Frontal cortex (tissue), 3 donors: ENCODE measurements at regions not wholly inside any gene's neighbourhood (a gene's known extent, or its start where the extent isn't known, plus 50 kb on each side); places are given as distances from the start of the nearest gene placed in this dataset.

Experiments
- DNase-seq, 2 donors: peaks; one replicate each; pipeline ENCODE4 v3.0.0; 2012; ENCODE audit warnings: low spot score in 2 of 2
- FAIRE-seq: peaks from 2 replicates; lab custom pipeline; 2012; peaks lifted over from hg19 to GRCh38; lab: Jason Lieb, UNC
- donor health status: control.
- donor health status: control.
- donor health status: control.

DNA sequence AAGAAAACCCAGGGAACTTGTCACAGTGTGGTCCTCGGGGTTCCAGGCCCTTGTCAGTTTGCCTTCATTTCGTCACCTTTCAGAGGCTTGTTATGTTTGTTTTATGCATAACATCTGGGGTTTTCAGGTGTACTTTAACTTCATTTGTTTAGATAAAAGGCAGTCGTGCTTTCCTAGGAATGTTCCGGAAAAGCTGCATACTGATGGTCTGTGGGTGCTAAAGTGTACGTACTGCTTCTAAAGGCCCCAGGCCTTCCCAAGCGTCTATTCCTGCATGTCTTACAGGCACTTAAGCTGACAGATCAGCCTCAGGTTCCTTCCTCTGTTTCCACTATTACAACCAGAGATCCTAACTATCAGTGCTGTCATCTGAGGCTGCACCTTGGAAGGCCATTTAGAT lies 95.6 kb upstream of the ANKH start:
- no peak for FAIRE-seq
- no peak for DNase-seq

- FAIRE-seq (no peak), DNase-seq (no peak)
Observed at GRCh38 chr5:14965815-14966214, 94.2 kb upstream of the ANKH start.

DNA sequence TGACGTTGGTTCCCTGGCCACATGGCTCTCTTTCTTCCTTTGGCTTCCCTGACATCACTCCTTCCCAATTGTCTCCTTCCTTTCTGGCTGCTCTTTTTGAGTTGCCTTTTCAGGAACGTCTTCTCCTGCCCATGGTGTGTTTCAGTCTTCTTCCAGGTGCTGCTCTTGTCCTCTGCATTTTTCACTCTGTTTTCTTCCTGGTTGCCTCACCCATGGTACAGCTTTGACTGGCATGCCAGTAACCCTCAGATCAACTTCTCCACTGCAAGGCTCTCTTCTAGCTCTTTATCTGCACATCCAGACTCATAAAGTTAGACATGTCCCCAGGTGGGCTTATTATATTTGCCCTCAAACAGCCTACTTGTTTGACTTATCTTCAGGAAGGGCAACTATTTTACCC lies 91.0 kb upstream of the ANKH start:
- DNase-seq (no peak), FAIRE-seq (no peak)

GRCh38 chr5:14960120-14960462 lies 88.5 kb upstream of the ANKH start:
- FAIRE-seq (no peak), DNase-seq (no peak)

DNA sequence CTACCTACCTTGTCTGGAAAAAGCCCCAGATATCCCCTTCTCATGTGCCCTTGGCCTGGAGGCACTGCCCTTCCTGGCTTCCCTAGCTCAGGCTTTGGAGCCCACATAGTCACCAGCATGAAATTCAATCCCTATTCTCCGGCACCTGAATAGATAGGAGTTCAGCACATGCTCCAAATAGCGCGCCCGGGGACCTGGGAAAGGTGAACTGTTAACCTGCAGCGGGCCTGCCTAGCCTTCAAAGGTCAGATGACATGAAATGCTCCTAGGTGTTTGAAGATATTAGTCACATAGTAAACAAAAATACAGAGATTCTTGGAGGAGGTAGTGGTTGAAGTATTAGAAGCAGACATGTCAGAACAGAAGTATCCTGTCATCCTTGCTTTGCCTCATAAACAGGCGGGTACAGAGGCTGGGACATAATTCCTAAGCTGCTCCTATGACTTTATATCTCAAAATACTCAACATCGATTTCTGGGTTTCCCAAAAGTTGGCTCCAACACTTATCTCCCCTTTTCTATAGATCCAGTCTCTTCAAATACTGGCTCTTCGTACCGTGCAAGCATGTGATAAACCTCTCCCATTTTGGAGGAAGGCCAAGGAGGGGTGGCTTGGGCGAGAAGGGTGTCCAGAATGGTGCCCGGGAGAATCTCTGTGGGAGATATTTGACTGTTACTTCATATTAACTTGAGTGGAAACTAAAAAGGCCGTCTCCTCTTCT lies 88.0 kb upstream of the ANKH start:
- DNase-seq: no peak
- FAIRE-seq: no peak

- no peak for FAIRE-seq
- no peak for DNase-seq
Observed at GRCh38 chr5:14958188-14958587, 86.6 kb upstream of the ANKH start.

DNA sequence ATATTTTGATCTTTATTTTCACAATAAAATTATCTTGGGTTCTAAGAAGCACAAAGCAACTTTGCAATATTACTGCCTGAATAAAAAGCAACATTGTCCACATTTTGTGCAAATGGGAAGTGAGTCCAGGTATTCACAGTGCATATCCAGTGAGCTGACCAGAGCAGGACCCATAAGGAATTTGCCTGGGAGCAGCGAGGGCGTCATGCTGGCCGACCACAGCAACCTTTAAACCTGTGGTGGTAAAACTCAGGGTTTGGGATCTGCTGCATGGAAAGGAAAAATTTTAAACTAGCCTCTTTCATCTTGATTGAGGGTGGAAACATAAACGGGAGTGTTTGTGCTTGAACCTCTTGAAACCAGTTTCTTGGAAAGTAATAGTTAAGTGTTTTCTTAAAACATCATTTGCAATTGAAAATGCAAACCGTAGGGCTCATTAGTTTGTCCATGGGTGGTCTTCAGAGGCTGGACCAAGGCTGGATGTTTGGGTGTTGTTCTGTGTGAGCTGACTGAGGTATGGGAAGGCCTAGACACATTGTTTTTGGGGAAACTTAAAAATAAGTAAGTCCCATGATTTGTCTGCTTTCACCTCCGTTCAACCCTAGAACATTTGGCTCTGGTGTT lies 85.0 kb upstream of the ANKH start:
- DNase-seq (no peak), FAIRE-seq (no peak)

- DNase-seq (no peak), FAIRE-seq (no peak)
Observed at GRCh38 chr5:14954616-14955343, 83.2 kb upstream of the ANKH start.

DNA sequence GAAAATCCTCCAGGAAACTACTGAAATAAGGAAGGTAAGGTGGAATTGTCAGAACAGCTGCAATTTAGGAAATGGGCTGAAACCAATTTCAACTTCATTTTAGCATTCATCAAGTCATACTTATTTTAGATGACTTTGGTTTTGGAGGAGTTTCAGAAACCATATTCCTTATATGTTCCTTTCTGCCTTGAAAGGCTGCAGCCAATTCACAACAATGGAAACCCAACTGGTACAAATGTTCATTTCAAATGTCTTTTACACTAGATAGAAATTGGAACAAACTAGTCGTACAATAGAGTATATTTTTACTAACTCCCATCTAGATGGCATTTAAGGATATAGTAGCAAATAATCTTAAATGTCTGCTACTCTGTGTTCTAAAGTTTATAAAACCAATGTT lies 82.6 kb upstream of the ANKH start:
- no peak for DNase-seq
- FAIRE-seq: no peak

DNA sequence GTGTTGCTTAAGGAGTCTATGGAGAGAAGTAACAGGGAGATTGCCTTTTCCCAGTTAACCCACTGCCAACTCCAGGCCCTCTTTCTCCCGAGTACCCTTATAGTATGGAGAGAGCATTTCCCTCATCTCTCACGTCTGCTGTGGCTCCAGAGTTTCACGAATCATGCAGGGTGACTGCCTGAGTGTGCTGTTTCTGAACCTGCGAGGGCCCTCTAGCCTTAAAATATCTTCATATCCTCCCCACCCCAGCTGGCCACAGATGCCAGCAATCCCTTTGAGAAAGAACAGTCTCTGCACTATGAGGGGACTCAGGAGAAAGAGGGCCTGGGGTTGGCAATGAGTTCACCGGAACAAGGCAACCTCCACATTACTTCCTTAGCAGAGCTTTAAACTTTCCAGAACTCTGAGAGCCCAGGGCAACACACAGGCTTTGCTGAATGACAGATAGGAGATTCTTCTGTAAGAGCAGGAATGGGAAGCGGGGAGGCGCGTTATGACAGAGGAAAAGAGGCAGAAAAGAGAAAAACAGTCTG lies 81.6 kb upstream of the ANKH start:
- no peak for FAIRE-seq
- DNase-seq: no peak

GRCh38 chr5:14948383-14948782 lies 76.8 kb upstream of the ANKH start:
- DNase-seq (no peak), FAIRE-seq (no peak)

DNA sequence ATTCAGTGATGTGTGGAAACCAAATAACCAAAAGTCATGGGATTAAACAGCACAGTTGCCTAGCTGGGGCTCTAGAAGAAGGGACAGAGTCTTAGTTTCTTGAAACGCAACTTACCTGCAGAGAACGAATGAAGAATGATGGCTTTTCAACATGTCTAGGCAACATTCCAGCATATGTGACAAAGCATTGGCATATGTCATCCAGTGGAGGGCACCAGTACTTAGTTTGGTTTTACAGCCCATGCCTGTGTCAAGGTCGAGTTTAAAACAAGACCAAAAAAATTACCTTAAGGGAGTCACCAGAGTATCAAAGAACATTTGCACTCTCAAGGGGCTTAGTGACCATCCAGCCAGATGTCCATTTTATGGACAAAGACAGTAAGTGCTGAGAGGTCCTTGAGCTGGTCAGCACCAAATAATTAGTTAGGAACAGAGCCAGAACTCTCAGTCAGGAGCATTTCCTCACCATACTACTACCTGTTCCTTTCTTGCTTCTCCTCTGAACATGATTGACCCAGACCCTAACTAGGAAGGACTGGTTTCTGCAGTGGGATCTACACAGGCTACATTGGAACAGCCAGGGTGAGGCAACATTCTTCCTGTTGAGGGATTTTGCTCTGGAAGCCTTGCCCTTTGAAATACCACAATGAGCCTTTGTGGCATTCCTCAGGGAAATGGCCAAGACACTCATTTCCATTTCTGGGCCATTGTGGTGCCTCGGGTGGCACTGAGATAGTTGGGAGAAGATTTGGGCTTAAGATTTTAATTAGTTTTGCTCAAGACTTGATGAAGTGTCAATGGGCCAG lies 75.4 kb upstream of the ANKH start:
- DNase-seq: no peak
- FAIRE-seq: no peak

- FAIRE-seq: no peak
Observed at GRCh38 chr5:14945450-14945849, 73.9 kb upstream of the ANKH start.

GRCh38 chr5:14944996-14945395 lies 73.4 kb upstream of the ANKH start:
- DNase-seq: no peak
- FAIRE-seq: no peak

More at GRCh38 chr5:14945450-14945849, 73.9 kb upstream of the ANKH start:
- DNase-seq: no peak

DNA sequence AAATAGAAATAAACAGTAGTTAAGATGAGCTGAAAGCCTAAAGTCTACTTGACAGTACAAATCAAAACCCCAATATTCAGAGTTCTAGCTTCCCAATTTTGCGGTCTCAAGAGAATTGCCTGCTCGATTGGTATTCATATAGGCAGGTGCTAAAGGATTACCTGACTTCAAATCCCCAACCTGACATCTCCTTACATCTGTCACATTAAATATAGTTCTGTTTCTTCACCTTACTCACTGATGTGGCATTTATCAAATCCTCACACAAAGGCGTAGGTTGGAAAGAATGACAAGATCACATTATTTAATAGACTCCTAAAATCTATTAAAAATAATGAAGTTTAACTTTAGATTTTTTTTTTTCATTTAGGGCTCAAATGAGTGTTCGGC lies 72.8 kb upstream of the ANKH start:
- no peak for DNase-seq
- FAIRE-seq: no peak

- FAIRE-seq: no peak
- no peak for DNase-seq
Observed at GRCh38 chr5:14942212-14942611, 70.6 kb upstream of the ANKH start.

- FAIRE-seq (no peak), DNase-seq (no peak)
Observed at GRCh38 chr5:14937254-14937653, 65.7 kb upstream of the ANKH start.

DNA sequence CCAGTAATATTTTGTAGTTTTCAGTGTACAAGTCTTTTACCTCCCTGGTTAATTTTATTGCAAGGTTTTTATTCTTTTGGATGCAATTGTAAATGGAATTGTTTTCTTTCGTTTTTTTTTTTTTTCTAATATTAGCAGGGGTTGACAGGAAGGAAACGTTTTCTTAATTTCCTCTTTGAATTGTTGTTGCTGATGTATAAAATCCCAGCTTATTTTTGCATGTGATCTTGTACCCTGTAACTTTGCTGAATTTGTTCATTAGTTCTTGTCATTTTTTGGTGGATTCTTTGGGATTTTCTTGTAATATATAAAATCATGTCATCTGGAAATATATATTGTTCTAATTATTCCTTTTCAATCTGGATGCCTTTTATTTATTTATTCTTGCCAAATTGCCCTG lies 65.0 kb upstream of the ANKH start:
- FAIRE-seq: no peak
- DNase-seq: no peak

DNA sequence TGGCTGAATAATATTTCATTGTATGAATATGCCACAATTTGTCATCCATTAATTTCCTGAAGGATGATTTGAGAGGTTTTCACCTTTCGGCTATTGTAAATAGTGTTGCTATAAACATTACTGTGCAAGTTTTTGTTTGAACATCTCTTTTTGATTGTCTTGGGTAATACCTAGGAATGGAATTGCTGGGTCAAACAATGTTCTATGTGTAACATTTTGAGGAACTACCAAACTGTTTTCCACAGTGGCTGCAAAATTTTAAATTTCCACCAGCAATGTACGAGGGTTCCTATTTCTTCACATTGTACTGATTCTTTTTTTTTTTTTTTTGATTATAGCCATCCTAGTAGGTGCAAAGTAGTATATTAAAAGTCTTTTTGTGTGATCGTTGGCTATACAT lies 63.8 kb upstream of the ANKH start:
- no peak for FAIRE-seq
- no peak for DNase-seq

- no peak for FAIRE-seq
- DNase-seq: no peak
Observed at GRCh38 chr5:14932902-14933469, 61.4 kb upstream of the ANKH start.
